Activated T-cell treated with anti-CD3 and anti-CD28 coated beads for 4 hours (primary cell): ENCODE measurements at regions not wholly inside any gene's neighbourhood (a gene's known extent, or its start where the extent isn't known, plus 50 kb on each side); places are given as distances from the start of the nearest gene placed in this dataset.

Experiments used
- DNase-seq: peaks from one replicate; pipeline ENCODE4 v3.0.0-alpha.2; 2020

DNA sequence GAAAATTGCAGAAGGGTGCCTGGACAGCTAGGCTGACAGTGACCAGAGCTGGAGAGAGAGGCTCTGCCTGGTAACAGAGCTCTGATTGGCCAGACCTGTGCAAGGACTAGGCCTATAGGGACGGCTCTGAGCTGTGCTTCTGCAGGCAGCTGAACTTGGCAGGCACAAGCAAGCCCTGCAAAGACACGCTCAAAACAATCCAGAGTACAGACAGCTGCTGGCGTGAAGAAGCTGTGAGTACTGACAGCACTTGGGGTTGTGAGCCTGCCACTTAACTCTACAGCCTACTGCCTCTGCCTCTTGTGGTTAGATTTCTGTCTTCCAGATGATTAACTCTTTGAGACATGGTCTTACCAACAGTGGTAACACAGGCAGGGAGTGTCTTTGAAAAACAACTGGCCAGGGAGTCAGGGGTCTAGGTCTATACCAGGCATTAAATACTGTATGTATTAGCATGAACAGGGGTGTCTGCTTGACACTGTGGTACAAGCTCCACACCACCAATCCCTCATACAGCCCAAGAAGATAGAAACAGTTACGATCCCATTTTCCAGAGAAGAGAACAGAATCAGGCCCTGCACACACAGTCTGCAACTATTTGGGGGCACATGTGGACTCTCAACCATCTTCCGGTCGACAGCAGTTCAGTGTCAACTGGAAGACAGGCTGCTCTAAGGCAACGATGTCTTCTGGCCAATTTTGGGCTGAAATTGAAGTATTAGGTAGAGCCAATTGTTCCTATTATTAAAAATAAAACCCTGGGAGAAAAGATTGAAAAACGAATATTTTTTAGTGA, 568.4 kb downstream of the TNS1 start:
- no peak for DNase-seq

DNA sequence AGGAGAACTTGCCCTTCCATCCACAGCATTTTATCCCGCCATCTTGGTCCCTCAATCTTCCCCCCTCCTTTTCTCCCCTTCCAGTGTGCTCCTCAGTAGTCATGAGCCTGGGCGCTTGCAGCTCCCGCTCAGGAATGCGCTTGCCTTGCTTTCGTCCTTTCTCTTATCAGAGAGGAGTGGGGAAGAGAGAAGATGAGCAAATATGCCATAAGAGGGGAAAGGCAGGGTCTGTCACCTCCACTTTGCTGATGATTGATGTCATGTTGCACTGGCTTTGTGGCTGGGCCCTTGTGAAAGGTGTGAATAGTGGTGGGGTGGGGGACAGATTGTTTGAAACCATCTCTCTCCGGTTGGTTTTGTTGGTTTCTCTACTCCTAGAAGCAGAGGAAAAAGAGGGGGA, 569.3 kb downstream of the TNS1 start:
- no peak for DNase-seq

DNA sequence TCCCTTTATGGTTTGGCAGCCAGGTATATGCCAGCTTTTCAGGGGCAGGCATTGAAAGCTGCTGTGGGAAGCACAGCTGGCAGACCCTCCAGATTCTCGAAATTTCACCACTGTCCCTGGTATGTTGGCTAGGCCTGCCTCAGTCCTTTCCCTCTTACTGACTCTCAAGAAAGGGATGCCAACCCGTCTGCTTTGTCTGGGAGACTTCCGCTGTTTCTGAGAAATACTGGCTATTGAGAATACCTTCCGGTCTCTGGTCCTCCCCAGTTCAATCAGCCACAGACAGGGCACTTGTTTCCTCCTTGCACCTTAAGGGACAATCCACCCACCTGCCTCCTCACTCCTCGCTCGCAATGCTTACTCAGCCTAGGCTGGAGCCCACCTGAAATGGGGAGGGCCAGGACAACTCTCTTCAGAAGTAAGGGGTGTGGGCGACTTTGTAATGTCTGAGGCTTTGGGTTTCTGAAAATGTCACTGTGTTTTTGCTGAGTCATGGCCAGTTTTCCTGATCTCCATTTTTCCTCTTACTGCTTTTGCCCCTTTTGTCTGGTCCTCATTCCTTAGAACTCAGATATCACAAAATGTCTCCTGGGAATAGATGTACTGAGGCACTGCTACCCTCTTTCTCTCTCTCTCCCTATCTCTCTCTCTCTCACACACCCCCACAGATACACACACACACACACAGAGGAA, 571.1 kb downstream of the TNS1 start:
- DNase-seq = no peak

DNA sequence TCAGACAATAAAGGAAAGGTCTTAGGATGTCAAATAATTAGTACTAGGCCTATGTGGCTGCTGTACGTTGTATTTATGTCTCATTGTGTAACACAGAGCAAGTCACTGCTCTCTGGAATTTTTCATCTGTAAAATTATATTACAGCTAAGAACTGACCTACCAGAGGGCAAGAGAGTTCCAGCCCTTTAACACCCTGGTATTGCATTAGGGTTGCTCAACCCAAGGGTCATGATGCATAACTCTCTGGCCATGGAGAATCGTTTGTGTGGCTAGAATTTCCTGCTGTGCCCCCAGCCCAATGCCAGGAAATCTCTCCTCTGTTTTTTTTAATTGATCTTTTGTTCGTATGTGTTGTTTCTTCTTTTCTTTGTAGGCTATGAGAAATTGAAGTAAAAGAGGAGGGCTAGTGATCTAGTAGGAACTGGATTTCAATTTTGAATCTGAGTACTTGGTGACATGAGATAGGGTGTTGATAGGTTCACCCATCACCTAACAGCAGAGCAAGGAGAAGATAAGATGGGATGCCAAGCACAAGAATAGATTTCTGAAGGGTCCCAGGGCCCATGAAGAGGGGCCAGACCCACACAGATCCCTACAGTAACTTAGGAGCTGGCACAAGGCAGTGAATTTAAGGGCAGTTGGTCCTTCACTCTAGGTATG, 571.2 kb upstream of the TNP1 start:
- DNase-seq = no peak

DNA sequence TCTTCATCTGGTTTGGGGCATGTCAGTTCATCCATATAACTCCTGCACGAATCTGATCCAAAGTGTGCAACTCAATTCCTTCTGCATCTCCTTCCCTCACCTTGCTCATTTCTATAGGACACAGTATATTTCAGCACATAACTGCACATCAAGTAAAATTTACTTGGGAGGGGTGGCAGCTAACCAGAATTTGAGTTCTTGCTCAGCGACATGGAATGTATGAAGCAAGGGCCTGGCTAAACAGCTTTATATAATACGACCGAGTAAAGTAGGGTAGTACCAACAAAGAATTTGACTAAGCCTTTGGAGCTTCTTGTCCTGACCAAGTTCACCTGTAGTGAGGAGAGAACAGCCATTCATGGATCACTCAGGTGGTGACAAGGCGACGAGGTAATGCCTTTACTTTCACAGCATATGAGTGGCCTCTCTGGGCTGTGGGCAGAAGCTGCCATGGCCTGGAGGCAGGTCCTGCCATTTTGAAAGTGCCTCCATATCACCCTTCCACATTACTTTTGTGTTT, 570.2 kb upstream of the TNP1 start:
- no peak for DNase-seq

DNA sequence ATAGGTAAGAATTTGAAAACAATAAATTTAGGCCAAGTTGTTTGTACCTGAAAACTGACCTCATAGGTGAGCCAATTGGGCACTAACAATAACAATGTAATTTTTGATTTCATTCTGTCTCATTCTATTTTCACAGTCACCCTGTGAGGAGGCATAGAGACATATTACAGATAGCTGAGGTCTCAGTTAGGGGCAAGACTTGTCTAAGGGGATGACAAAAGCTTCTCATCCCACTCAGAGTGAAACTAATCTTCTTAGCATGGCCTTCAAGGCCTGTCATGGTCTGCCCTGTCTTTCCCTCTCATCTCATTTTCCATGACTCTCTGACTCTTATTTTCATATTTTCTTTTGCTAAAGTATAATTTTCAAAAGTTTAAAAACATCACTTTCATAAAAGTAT, 562.0 kb upstream of the TNP1 start:
- no peak for DNase-seq

DNA sequence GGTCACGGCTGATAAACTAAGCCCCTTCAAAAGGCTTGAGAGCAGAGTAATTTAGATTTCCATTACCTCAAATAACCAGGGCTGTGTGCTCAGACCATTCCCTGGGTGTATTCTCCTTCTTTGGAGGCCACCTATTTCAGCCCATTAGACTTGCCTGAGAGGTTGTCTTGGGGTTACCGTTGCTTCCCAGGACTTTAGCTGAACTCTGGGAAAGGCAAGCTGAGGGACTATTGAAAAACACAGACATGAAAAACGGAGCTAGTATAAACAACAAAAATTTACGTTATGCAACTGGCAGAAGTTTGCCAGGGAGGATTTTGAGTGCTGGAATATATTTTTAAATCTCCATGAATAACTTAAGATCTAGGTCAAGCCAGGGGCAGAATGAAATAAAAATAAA, 561.0 kb upstream of the TNP1 start:
- no peak for DNase-seq

DNA sequence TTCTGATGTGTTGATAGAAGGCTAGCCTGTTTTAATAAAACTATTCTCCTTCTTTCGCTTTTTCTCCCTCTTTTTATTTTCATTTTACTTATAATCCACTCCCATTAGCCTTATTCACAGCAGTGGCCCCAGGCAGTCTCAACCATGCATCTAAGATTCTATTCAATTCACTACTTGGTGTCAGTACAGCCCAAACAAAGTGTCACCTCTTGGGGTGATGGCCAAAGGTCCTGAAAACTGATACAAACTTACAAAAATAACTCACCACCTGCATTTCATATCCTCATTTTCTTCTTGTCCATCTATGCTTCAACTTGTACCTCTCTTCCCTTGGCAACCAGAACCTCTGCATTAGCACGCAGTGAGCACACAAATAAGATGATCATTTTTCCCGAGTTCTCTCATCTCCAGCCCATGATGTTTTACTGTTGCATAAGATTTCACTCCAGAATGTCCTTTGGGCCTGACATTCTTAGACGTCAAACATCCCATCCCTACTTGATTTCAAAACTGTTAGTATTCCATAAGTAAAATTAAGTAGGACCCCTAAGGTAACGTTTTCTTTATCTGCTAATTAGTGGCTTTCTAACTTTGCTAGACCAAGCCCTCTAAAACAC, 559.3 kb upstream of the TNP1 start:
- no peak for DNase-seq

DNA sequence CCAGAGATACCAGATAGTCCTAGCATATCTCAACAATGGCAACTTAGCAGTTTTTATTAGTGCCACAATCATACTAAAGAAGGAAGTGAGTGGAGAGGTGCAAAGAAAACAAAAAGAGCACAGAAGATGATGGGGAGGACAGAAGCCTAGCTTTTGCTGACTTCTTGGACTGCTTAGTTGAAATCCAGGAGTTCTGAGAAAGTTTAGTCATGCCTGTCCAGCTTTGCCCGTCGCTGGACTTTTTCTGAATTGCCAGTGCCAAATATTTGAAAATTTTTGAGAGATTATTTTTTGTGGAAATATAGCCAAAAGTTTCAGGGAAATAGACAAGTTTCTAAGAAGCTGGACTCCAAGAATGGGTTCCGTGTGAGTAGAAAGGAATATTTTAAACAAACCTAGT, 558.7 kb upstream of the TNP1 start:
- no peak for DNase-seq

DNA sequence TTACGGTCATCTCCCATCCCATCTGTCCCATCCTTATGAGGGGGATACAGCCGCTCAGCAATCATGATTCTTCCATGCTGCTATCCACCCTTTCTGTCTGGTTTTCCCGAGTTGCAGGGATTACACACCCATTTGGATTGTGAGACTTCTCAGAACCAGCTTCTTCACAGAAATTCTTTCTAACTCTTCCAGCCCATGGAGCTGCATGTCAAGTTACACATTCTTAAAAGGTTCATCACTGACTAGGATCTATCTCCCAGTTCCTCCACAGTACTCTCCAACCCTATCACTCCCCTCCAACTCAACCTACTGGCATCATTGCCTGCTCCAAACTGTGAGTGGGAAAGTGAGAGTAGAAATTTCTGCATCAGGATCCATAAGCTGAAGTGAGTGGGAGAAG, 558.2 kb upstream of the TNP1 start:
- no peak for DNase-seq

DNA sequence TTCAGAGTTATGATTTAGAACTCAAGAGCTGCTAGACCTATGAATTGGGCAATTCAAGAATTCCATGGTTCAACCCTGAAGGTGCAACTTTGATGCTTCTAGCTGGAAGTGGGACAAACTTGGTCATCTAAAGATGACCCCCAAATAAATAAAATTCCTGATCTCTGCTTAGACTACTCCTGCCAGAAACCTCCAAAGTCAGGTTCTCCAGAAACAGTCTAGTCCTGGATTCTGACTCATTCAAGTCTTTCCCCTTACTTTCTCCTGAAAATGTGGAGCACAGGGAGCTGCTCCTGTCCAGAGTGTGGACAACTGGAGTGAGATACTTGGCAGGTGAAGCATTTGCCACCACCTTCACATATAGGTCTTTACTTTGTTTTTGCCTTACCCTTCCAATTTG, 557.7 kb upstream of the TNP1 start:
- DNase-seq = no peak

DNA sequence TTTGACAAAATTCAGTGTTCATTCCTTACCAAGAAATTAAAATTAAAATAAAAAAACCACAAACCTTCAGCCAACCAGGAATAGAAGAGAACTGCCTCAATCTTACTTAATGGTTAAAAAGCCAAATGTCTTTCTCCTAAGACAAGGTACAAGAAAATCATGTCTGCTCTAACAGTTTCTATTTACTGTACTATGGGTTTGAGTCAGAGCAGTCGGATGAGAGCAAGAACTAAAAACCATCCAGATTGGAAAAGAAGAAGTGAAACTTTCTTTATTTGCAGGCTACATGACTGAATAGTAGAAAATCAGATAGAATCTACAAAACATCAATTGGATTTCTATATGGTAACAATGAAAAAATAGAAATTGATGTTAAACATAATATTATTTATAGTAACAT, 555.5 kb upstream of the TNP1 start:
- no peak for DNase-seq

DNA sequence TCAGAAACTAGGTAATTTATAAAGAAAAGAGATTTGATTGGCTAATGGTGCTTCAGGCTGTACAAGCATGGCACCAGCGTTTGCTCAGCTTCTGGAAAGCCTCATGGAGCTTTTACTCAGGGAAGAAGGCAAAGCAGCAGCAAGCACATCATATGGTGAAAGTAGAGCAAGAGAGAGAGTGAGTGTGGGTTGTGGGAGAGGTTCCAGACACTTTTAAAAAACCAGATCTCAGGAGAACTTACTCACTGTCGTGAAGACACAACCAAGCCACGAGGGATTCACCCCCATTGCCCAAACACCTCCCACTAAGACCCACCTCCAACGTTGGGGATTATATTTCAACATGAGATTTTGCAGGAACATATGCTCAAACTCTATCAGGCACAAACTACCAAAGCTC, 554.6 kb upstream of the TNP1 start:
- no peak for DNase-seq

DNA sequence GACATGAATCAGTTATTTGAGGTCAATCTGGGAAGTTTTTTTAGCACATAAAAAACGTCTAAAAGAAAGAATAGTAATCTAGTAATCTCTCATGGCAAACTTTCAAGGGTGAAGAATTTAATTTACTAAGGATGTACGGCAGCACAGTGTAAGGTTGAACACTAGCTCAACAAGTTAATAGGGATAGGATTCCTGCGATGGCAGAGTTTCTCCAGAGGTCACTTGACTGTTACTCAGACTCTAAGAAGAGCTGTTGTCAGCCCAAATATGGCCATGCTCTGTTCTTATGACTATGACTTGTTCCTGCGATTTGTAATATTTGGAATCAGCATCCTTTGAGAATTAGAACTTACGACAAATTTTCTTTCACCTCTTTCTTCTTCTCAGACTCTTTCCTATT, 553.3 kb upstream of the TNP1 start:
- no peak for DNase-seq

DNA sequence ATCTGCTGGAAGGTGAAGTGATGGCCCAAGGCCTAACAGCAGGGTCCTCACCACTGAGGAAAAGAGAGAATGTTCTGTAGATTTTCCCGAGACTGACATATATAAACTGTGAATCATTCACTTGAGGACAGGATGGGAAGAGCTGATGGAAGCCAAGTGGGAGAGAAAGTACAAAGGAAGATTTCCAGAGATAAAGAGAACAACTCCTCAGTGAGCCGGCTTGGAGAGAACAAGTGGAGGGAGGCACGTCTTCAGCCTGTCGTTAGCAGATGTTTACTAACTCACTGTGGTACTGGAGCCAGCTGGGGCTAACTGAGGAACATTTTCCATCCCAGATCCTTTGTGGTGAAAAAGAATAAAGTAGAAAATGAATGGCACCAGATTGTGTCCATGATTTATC, 552.9 kb upstream of the TNP1 start:
- no peak for DNase-seq

DNA sequence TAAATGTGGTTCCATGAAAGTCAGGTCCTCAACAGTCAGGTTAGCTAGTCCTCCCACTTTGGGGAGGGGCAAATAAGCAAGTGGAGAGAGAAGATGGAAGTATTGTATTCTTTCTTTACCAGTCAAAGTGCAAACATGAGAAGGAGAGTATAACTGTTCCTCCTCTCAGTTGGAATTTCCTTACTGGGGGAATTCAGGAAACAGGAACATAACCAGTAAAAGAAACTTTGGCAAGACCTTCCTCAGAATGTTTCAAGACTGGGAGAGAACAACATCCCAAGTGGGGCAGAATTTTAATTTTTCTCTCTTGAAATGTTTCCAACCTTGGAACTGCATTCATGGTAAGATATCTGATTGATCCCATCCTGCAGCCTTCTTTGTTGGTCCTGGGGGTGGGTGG, 552.4 kb upstream of the TNP1 start:
- no peak for DNase-seq

DNA sequence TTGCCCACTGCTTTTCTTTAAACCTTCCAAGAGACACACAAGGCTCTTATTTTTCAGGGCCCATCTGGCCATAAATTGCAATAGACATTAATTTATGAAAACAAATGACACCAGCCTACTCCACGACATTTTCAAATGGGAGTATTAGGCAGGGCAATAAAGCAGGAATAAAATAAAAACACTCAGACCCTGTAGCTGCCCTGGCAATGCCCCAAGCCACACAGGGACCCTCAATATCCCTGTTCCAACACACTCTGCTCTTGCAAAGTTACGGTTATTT, 550.8 kb upstream of the TNP1 start:
- no peak for DNase-seq

DNA sequence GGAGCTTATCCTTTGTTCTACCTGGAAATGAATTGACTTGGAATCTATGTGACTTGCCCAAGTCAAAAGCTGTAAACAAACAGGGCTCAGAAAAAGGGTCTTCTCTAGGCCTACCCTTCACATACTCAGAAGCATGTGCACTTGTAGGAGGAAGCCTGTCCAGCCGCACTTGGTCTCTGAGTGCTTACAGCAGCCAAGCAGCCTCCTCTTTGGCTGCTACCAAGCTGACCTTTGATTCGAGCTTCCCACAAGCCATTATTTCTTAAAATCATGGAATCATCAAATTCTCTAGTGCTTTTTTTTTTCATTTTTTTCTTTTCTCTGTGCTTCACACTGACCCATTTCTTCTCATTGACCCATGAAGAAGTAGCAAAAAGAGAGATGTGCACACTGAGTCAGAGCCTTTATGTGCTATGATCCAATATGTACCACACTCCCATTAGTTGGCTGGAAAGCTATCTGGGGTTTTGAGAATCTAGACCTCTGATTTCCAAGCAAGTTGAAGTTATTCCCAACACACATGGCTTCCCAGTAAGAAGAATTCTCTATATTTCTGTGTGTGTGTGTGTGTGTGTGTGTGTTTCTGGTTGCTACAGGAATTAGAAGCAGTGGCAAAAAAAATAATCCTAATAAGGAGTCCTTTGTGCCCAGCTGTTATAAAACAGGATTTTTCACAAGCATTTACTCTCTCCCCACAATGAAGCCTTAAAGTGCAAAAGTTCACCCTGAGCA, 550.3 kb upstream of the TNP1 start:
- no peak for DNase-seq

DNA sequence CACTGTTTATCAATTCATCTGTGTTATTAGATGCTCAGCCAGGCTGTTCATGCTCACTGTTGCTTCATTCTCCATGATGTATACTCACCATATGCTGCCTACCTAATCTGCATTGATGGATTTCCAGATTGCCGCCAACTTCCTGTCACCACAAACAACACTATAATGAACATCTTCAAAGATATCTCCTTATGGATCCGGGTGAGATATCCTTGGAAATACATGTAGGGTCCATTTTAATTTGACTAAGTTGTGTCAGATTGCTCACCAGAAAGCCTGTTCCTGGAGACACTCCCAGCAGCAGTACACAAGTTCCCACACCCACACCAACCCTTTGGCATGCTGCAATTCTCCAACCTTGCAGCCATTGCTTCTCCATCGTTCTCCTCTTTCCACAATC, 547.5 kb upstream of the TNP1 start:
- no peak for DNase-seq

DNA sequence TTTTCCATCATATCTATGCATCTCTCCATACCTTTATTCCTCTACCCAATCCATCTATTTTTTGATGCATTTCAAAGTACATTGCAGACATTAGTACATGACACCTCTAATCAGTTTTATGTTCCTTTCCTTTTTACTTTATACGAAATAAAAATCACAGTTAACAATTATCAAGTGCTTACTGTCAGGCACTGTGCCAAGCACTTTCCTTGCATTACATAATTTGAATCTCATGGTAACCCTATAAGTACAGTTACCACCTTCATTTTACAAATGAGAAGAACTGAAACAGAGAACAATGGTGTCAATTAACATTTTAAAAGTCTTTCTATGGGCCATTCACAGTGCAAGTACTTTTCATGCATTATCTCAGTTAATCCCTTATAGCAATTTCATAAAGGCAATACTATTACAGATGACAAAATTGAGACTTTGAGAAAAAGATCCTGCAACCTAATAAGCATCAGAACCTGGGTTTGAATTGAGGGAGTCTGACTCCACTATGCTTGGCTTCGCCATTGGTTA, 544.4 kb upstream of the TNP1 start:
- no peak for DNase-seq

DNA sequence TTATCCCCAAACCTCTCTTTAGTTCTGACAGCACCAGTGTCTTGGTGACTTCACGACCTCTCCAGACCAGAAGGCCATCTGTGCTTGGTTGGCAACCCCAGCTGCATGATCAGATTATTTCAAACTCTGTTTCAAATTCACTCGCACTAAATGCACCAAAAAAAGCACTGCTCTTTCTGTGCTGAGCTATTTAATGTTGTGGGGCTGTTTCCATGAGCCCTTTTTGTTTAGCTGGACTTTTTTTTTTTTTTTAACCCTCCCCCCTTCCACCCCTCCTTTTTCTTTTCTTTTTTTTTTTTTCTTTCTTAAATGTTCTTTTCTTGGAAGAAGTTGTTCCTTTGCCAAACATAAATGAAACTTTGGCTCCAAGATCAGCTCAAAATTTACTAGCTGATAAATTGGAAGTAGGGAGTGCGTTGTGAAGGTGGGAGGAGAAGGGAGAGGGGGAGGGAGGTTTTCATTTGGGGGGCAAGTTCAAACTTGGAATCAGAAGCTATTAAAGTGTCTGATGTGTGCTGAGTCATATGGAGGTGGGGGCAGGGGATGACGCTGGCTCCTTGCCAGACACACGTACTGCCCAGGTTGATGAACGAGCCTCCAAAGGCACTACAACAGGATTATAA, 543.0 kb upstream of the TNP1 start:
- DNase-seq = no peak

DNA sequence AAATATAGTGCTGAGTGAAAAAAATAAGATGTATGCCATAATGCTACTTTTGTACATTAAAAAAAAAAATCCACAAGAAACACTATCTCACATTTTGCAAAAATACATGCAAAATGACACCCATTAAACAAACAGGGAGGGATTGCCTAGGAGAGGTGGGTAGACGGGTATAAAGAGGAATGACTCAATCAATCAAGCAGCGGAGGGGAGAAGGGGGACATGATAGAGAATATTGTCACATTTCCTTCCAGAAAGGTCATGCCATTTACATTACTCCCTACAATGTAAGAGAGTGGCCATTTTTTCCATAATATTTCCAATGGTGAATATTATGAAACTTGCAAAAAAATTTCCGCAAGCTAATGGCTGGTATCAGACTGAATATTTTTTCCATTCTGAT, 542.3 kb upstream of the TNP1 start:
- DNase-seq = no peak
